Tibial artery (tissue), 4 donors: ENCODE measurements at regions not wholly inside any gene's neighbourhood (a gene's known extent, or its start where the extent isn't known, plus 50 kb on each side); places are given as distances from the start of the nearest gene placed in this dataset.

Experiments used
- DNase-seq, 2 donors: peaks; one replicate each; pipeline ENCODE4 v3.0.0-alpha.2; 2019
- H3K27ac ChIP-seq, 2 donors: fragments of 200-600 bp; sonication (generic) in 1 of 2; 1 replicate in 1 of 2; 2 replicates in 1 of 2; pipeline ENCODE4 v1.5.1; 2018 to 2019; ENCODE audit warnings: mild to moderate bottlenecking in 1 of 2
- H3K27me3 ChIP-seq, 2 donors: fragments of 200-600 bp; sonication (generic) in 1 of 2; one replicate each; pipeline versions ENCODE4 v1.5.1 to v1.6.0; 2016 to 2019
- H3K36me3 ChIP-seq, 3 donors: fragments of 200-600 bp; sonication (generic) in 2 of 3; one replicate each; pipeline ENCODE4 v1.5.1; 2016 to 2019; ENCODE audit warnings: mild to moderate bottlenecking in 2 of 3
- H3K4me1 ChIP-seq, 4 donors: fragments of 200-600 bp; sonication (generic) in 2 of 4; 1 replicate in 3 of 4; 2 replicates in 1 of 4; pipeline ENCODE4 v1.5.1; 2016 to 2019
- H3K4me3 ChIP-seq, 2 donors: fragments of 200-600 bp; sonication (generic) in 1 of 2; 1 replicate in 1 of 2; 2 replicates in 1 of 2; pipeline ENCODE4 v1.5.1; 2018 to 2019; ENCODE audit warnings: mild to moderate bottlenecking in 2 of 2
- H3K9me3 ChIP-seq, 3 donors: fragments of 200-600 bp; sonication (generic) in 1 of 3; one replicate each; pipeline ENCODE4 v1.5.1; 2016 to 2019
- intact Hi-C: fragments of 100-400 bp; cut with DNase I; formaldehyde crosslinking; loops from one replicate; pipeline ENCODE4 v1.15.0; 2023; ENCODE audit warnings: low total_unique reads
- TF ChIP-seq, protein P1 (sequence below), 2 experiments: fragments of 200-600 bp in 1 of 2; fragments of 450-650 bp in 1 of 2; IDR thresholded peaks; one replicate each; pipeline ENCODE4 v1.5.1; 2017 to 2019; ENCODE audit warnings: antibody characterized with exemption in 2 of 2, mild to moderate bottlenecking in 1 of 2, moderate library complexity in 1 of 2

DNA sequence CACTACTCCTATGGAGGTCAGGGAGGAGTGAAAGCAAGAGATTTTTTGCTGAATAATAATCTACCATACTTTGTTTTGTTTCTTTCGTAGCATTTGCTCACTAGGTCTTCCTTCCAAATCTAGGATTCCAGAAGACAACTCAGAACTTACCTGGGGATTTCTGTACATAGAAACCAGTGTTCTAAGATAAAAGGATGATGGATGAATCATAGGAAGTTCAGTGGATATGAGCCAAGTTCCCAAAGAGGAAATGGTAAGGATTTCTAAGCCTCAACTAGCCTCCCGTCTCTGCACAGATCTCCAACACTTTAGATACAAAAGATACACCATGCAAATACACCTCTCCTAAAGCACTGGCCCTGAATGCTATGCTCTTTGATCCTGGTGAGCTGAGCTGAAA is 283.9 kb downstream of the TAFA4 start:
- no peaks in the 10 kb centered on the region for H3K9me3 ChIP-seq
- intact Hi-C loops: no loop called here
- H3K4me3 ChIP-seq: no peak overlapping the region
- H3K27me3 ChIP-seq: no peaks in the 10 kb centered on the region
- DNase-seq: no peak
- TF ChIP-seq, protein P1, sequence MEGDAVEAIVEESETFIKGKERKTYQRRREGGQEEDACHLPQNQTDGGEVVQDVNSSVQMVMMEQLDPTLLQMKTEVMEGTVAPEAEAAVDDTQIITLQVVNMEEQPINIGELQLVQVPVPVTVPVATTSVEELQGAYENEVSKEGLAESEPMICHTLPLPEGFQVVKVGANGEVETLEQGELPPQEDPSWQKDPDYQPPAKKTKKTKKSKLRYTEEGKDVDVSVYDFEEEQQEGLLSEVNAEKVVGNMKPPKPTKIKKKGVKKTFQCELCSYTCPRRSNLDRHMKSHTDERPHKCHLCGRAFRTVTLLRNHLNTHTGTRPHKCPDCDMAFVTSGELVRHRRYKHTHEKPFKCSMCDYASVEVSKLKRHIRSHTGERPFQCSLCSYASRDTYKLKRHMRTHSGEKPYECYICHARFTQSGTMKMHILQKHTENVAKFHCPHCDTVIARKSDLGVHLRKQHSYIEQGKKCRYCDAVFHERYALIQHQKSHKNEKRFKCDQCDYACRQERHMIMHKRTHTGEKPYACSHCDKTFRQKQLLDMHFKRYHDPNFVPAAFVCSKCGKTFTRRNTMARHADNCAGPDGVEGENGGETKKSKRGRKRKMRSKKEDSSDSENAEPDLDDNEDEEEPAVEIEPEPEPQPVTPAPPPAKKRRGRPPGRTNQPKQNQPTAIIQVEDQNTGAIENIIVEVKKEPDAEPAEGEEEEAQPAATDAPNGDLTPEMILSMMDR (IDR thresholded peaks at IDR 0.05): no peak
- no peaks in the 10 kb centered on the region for H3K4me1 ChIP-seq
- H3K36me3 ChIP-seq: no peaks in the 10 kb centered on the region
- no peak overlapping the region for H3K27ac ChIP-seq

DNA sequence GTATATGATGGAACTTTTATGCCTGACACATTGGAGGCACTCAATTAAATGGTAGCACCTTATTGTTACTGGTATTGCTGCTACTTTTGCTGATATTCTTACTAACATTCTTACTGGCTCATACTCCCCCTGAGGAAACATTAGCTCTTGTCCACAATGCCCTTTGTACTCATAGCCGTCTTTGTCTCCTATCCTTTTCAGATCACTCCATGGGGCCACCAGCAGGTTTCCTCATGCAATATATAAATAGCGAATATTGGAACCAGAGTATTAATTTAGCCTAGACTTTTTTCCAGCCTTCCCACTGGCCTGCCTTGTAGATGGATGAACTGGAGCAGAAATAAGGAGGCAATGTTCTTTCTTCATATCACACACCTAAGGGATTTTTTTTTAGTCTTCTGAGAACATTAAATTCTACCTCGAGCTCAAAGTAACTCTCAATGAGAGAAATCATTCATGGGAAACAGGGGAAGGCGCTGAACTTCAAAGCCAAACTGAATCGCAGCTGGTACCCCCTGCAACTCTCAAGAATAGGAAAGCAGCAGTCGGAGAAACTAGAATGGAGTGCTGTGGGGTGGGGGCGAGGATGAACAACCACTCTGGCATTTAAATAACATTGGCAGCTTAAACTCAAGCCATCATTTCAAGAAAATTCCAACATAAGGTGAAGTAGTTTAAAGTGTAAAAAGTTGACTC is 300.3 kb downstream of the TAFA4 start:
- H3K4me1 ChIP-seq: no peaks in the 10 kb centered on the region
- no peak overlapping the region for H3K27ac ChIP-seq
- intact Hi-C loops: no loop called here
- TF ChIP-seq, protein P1 (IDR thresholded peaks at IDR 0.05): no peak
- DNase-seq: no peak
- no peaks in the 10 kb centered on the region for H3K27me3 ChIP-seq
- H3K9me3 ChIP-seq: no peaks in the 10 kb centered on the region
- no peak overlapping the region for H3K4me3 ChIP-seq
- H3K36me3 ChIP-seq: no peaks in the 10 kb centered on the region

DNA sequence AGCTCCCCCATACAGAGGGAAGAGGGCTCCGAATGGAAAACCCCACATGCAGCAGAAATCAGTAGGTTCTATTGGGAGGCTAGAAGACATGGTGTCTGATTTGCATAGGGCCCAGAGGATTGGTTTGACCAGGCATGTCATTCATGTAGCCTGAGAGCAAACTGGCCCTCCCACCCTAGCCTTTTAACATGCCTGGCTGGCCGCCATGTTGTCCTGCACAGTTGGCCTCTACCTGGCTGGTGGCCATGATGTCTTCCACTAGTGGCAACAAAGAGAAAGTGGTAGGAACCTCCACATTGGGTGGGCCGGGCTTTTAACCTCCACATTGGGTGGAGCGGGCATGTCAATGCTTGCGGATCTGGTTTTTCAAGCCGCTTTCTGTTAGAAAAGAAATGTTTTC is 312.1 kb downstream of the TAFA4 start:
- Histone ChIP-seq H3K4me3 (no peak overlapping the region), H3K4me1 (no peaks in the 10 kb centered on the region), H3K9me3 (no peaks in the 10 kb centered on the region), H3K27ac (no peak overlapping the region), H3K36me3 (no peaks in the 10 kb centered on the region), H3K27me3 (no peaks in the 10 kb centered on the region)
- DNase-seq: no peak
- intact Hi-C loops: no loop called here
- TF ChIP-seq, protein P1 (IDR thresholded peaks at IDR 0.05): no peak

DNA sequence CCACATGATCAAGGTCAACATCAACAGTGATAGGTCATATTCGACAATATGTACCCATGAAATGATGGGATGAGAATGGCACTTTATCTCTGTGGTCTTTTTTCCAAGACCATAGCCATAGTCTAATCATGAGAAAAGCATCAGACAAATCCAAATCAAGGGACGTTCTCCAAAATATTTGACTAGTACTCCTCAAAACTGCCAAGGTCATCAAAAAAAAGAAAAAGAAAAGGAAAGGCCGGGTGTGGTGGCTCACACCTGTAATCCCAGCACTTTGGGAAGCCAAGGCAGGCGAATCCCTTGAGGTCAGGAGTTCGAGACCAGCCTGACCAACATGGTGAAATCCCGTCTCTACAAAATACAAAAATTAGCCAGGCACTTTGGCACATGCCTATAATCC is 318.3 kb downstream of the TAFA4 start:
- intact Hi-C loops: no loop called here
- peaks cover 0 to 3% (median 2%) of the 10 kb centered on the region in 3 donors for H3K9me3 ChIP-seq
- no peak for DNase-seq
- no peak overlapping the region for H3K4me3 ChIP-seq
- no peaks in the 10 kb centered on the region for H3K4me1 ChIP-seq
- no peaks in the 10 kb centered on the region for H3K27me3 ChIP-seq
- TF ChIP-seq, protein P1 (IDR thresholded peaks at IDR 0.05): no peak
- H3K27ac ChIP-seq: no peak overlapping the region
- H3K36me3 ChIP-seq: no peaks in the 10 kb centered on the region

DNA sequence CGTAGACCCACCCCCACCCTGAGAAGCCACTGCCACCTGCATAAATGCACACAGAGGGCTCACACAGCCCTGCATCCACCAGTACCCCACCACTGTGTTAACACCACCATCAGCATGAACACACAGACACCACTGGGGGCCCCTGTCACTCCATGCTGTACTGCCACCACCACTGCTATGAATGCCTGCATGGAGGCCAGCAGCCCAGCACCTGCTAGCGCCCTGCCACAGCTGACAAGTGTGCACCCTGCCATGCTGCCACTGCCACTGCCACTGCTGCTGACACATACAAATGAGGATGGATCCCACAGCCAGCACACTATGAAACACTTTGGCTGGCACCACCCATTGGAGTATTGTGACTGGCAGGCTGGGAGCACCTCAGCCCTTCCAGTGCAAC is 361.0 kb downstream of the TAFA4 start:
- intact Hi-C loops: no loop called here
- no peaks in the 10 kb centered on the region for H3K27me3 ChIP-seq
- H3K4me1 ChIP-seq: no peaks in the 10 kb centered on the region
- H3K27ac ChIP-seq: no peak overlapping the region
- H3K36me3 ChIP-seq: no peaks in the 10 kb centered on the region
- no peaks in the 10 kb centered on the region for H3K9me3 ChIP-seq
- no peak for DNase-seq
- TF ChIP-seq, protein P1 (IDR thresholded peaks at IDR 0.05): no peak
- H3K4me3 ChIP-seq: no peak overlapping the region

DNA sequence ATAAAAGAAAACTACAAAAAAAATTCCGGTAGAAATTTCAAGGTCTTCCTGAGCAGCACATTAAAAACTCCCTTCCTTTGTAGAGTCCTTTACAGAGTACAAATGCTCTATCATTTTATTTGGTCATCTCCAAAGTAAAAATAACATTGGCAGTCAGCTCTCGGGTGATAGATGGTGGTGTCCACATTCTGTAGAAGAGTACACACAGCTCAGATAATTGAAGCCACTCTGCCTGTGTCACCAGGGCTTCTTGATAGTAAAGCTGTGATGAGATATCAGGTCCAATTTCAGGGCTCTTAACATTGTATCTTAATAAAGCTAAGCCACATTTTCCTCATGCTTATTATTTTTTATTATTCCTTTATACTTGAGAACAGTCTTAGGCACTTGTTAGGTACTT is 371.6 kb downstream of the TAFA4 start:
- H3K4me3 ChIP-seq: no peak overlapping the region
- H3K36me3 ChIP-seq: no peaks in the 10 kb centered on the region
- no peak overlapping the region for H3K27ac ChIP-seq
- no peaks in the 10 kb centered on the region for H3K4me1 ChIP-seq
- H3K27me3 ChIP-seq: no peaks in the 10 kb centered on the region
- intact Hi-C loops: no loop called here
- H3K9me3 ChIP-seq: no peaks in the 10 kb centered on the region
- TF ChIP-seq, protein P1 (IDR thresholded peaks at IDR 0.05): no peak
- DNase-seq: no peak
